ENCODE measurements at regions not wholly inside any gene's neighbourhood (a gene's known extent, or its start where the extent isn't known, plus 50 kb on each side); places are given as distances from the start of the nearest gene placed in this dataset.
"Not testable (repeated sequence)": the region's sequence is repeated elsewhere in the genome, so short reads cannot be mapped to it uniquely, and the experiment has no call there.

DNA sequence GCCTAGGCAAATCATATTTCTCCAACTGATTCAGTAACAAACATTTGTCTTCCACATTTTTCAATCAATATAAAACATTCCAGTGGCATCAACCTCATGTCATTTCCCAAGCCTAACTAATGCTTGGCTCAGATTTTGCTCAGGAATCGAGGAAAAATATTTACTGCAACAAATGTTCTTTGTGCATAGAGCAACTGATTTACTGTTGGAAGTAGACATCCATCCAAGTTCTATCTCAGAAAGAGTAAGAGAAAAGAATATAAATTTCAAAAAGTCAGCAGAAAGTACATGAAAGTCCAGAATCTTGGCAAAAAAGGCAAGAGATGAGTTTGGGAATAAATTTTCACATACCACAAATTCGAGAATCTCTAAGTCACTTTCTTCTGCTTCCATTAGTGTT lies 2245.0 kb upstream of the RAG2 start:
- DNase-seq: no peak

DNA sequence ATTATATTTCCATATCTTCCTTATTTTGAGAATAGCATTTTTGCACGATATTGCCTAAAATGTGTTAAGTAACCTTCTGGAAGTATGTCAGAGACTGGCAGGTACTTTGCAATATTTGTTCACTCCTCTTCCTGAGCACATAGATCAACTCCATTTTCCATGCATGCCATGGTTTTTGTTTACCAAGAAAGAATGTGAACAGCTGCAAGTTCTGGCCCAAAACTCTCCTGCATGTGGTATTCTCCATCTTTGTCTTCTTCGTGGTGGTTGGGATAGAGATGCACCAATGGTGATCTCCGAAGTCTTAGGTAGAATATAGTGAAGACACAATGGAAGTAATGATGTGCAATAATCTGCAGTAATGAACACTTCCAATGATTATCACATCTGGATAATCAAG lies 2241.0 kb upstream of the RAG2 start:
- no peak for DNase-seq

DNA sequence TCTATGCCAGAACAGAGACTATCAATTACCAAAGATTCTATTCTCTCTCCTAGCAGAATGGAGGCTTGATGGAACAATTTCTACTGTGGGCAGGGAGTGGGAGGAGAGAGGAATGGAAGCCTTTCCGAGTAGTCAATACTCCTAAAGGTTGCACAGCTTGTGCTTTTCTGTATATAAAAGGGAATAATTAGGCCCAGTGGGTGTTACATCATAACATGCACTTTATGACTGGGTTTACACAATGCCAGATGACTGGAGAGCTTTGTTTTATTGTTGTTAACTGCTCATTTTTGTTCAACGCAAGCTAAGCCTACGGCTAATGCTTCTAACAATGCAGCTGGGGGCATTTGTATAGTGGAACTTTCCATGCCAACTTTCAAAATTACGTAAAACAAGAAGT lies 2237.9 kb upstream of the RAG2 start:
- no peak for DNase-seq

DNA sequence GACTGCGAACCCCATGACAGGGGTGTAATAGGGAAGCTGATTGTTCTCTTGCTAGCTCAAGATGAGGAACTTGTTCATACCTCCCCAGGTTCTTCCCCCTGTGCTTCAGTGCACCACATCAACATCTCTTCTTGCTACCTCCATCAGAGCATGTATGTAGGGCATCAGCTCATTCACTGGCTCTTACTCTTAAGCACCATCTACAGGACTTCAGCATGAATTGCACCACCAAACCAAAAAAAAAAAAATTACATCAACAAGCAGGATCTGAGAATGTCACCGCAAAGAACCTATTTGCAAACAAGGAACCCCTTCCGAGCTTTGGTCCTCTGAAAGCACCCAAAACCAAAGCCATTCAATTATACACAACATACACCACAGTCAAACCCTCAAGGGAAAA lies 2226.5 kb upstream of the RAG2 start:
- peak; percentile 3 for DNase-seq

DNA sequence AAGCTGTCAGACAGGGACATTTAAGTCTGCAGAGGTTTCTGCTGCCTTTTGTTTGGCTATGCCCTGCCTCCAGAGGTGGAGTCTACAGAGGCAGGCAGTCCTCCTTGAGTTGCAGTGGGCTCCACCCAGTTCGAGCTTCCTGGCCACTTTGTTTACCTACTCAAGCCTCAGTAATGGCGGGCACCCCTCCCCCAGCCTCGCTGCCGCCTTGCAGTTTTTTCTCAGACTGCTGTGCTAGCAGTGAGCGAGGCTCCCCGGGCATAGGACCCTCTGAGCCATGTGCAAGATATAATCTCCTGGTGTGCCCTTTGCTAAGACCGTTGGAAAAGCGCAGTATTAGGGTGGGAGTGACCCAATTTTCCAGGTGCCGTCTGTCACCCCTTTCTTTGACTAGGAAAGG lies 2223.8 kb upstream of the RAG2 start:
- DNase-seq: not testable (repeated sequence)

DNA sequence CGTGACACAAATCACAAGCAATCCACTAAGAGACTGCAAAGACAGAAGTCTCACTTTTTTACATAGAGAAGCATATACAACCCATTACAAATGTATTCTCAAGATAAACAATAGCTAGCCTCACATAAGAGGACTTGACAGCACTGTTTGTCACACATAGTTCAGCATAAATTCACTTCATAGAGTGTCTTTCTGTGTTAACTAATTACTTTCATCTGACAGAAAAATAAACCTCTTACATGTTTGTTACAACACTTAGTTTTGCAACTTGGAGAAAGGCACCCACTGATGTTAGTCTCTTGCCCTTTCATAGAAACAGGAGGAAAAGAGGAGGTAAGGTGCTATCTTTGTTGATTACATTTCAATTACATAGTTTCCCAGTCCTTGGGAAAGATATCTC lies 2221.9 kb upstream of the RAG2 start:
- no peak for DNase-seq

DNA sequence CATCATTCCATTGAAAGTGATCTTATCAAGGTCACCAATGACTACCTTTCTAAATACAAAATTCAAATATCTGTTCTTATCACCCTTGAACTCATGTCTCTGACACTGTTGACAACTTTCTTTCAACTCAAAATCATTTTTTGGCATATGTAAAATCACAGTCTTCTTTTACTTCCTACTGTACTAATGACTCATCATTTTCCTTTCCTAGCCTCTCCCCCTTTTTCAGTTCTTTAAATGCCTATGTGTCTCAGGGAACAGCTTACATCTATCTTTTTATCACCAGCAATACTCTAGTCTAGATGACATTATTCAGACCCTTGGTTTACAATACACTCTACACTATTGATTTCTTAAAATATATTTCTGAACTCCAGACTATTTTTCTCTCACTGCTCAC lies 2220.7 kb upstream of the RAG2 start:
- no peak for DNase-seq

DNA sequence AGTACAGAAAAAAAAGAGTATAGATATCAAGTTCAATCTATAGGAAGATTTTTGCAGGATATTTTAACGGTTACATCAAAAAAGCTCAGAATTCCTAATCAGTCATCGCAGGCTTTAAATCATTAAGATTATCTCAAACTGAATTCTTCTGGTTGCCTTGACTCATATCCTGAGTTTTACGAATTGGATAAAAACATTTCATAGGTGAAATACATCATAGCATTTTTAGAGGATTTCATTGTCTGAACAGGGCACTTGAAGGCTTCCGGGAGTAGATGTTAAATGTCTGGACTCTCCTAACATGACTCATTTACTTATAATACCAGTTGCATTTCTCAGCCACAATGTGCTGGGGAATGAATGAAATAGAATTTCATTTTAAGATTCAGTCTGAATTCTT lies 2216.6 kb upstream of the RAG2 start:
- no peak for DNase-seq

DNA sequence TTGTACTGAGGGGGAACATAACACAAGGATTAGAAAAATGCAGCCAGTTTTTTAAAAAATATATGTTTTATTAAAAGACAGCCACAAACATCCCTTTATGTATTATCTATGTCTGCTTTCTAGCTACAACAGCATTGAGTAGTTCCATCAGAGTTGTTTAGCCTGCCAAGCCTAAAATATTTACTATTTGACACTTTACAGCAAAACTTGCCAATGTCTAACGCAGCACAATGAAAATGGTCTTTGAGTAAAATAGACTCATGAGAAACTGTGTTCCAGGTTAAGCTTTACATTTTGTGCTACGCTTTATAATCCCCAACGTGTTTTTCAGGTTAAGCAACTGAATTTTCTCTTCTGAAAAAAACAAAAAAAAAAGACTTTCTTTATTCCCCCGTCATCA lies 2211.5 kb upstream of the RAG2 start:
- no peak for DNase-seq

DNA sequence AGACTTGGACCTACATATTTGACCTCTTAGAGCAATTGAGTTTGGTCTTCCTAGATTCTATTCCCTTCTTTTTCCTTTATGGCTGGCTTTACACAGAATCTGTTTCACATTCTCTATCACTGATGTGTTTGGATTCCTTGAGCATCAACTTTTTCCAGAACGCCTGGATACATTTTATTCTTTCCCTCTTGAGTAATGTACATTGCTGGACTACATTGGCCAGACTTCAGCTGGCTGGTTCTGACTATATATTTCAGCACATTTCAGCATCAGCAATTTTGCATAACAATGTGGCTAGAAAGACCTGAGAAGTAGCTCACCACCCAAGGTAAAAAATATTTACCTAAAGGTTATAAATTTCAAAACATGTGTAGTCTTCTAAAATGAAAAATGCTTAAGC lies 2198.2 kb upstream of the RAG2 start:
- no peak for DNase-seq

DNA sequence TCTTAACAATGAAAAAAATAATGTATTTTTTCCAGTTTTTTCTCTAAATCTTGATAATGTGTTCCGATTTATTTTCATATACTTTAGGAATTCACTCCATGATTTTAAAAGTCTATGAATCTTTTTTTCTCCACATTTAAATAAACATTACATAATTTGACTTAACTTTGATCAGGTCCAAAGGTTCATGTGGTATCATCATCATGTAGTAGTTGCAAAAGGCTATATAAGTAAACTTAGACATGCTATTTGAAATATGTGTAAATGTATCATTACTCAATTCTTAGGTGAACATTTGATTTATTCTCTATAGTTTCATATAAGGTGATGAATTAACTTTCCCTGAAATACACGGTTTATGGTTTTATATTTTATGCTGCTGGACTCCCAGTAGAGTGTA lies 2197.0 kb upstream of the RAG2 start:
- no peak for DNase-seq

DNA sequence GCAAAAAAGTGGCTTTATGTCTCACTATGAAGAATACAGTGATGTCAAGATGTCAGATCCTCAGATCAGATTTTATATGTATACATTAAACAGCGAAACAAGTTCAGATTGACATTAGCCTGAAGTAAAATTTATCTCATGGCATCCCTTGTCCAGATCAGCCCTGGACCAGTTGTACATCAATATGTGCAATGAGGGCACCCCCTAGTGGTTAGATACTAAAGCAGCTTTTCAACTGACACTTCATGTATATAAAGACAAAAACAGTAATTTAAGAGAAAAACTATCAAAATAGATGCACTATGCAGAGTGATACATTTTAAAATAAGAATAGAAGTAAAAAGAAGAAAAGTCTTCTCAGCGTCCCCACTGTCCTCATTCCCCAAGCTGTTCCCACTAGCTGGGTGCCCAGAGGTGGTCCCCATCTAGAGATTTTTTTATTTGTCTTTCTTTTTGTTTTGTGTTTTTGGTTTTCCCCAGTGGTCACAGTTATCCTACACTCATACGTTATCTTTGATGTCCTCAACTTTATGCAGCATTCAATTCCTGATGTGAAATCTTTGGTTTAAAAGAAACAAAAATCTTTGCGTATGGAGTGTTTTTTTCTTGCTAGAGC lies 2193.4 kb upstream of the RAG2 start:
- peak; percentile 12 for DNase-seq

DNA sequence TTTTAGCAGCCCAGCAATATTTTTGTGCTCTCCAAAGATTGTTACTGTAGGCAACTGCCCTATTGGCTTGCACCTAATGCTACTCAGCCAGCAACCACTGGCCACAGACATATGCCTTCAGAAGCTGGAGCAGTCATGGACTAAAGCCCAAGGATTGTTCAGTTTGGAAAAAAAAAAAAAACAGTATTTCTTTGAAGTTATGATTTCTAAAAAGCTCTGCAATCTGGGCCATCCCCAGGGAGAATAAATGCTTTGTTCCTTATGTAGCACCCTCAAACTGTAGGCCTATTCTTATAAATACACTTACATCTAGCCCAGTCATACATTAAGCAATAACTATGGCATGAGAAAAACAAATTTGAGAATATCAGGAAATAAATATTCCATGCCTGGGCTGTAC lies 2190.5 kb upstream of the RAG2 start:
- DNase-seq: no peak

DNA sequence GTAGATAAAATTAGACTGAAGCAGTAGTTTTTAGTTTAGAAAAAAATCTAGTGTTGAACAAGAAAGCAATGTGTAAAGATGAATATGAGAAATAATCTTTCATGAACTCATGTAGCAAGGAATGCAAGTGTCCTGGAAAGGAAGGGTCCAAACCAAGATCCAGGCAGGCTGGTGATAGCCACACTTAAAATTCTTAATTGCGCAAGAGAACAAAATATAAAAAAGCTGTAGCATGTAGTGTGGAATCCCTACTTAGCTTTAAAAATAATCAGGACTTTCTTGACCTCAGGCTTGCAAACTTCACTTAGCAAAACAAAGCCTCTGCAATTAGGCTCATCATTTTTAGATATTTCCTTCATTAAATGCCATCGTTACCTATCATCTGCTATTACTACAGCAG lies 2186.1 kb upstream of the RAG2 start:
- DNase-seq: no peak

DNA sequence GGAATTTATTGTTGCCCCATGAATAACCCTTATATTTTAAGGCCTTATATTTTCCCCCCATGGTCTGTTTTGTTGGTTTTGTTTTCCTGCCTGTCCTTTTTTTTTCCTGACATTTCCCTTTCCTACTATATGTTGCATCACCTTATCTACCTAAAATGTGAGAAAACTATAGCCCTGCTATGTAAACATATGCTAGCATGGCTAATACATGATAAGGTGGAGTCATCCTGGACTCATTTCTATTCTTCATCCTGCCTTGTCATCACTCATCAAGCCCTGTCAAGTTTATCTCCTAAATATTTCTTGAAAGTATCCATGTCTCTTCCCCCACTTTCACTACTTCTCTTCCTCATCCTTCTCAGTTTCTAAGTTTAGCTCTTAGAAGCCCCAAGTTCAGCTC lies 2168.8 kb upstream of the RAG2 start:
- no peak for DNase-seq

DNA sequence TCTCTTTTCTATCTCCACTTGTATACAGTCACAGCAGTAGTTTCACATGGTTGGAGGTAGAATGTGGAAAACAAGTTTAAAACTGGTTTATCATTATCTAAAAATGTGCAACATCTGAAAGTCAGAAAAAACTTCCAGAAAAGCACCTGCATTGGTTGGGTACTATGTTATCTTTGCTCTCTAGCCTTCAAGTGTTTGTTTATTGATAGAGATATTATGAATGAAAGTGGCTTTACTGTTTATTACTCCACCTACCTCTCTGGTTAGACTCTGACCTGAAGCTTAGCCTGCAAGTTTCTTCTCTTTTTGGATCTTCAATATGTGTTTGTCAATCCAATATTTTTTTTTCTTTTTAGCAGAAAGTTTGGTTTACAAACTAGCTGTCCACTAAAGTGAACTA lies 2161.4 kb upstream of the RAG2 start:
- no peak for DNase-seq

DNA sequence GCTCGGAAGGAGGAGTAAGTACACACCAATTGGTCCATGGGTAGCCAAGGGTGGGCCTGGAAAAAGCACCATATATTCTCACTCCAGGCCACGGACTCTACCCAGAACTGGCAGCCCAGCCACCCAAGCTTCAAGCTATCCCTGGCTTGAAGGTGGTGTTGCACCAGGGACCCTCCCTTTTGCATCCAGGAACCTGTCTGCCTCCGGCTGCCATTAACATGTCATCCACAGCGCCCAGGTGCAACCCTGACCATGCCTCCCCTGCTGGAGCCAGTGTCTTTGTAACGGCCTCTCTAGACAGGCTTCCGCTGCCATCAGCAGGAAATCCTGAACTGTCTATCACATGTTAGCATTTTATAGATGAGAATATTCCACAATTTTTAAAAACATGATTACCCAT lies 2158.5 kb upstream of the RAG2 start:
- DNase-seq: no peak

DNA sequence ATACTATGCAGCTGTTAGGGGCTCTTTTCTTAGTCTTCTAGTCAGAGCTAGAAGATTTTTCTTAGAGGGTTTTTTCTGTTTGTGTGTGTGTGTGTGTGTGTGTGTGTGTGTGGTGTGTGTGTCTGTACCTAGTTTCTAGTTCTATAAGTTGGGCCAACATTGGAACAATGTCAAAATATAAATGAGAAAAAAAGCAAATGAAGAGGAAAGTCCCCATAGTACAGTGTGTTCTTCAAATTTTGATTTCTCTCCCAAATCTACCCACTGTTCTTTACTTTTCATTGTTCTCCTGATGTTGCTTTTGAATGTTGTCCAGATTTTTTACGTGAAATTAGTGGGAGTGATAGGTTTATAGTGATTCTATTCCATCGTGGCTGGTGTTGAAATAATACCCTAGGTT lies 2153.4 kb upstream of the RAG2 start:
- no peak for DNase-seq

DNA sequence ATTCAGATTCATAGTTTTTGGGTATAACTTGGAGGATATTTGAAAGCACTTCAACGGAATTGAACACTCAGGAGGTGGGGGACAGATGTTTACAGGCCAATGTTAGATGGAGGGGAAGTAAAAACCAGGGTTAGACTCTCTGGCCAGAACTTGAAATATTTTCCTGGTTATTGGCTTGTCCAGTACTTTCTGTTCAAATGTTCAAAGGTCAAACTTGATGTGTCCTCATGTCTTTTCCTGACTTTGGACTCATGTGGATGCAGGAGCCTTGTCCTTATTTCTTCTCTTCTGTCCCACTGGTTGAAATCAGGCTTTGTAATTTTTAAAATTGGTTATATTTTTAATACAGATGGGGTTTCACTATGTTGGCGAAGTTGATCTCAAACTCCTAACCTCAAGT lies 2148.5 kb upstream of the RAG2 start:
- DNase-seq: not testable (repeated sequence)

DNA sequence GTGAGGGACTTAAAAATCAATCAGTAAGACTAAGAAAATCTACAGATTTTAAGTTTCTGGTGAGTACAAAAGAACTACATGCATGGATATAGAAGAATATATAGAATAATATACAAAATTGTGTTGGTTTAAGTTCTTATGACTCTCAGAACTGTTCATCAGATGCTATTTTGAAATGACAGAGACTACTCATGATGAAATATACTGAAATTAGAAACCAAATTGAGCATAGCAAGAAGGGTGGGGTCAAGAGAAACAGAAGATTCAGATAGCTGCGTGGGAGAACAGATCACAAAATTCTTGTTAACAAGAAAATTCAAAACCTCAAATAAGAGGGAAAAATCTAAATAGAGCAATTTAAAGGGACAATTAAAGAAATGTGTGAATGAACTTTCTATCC lies 2125.3 kb upstream of the RAG2 start:
- DNase-seq: no peak

DNA sequence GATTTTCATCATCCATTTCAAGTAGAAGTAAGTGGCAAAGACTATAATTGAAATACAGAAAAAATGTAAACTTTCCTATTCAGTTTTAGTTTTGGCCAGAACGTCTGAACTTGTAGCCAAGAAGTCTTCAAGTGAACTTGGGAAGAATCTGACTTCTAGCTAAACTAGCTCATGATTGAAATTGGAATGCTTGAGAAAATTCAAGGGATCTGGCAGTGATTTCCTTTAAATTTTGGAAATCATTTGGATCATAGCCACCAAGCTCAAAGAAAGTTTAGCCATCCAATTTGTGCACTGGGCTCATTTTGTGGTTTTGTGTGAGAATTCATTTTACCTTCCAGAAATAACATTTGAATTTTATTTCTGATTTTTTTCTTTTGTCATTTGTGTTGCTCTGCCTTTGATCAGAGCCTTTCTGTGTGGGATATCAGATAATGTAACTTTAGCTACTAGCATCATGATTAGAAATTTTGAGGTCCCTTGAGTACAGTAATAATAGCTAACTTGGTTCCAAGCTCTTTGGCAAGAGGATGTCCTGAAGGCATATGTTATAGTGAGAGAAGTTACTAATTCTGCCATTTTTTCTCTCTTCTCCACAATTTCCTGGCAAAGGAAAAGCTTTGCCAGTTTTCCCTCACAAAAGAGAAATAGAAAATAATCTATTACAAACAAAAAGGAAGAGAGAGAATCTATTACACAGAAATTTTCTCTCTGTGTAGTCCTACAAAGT lies 2123.7 kb upstream of the RAG2 start:
- DNase-seq: no peak

DNA sequence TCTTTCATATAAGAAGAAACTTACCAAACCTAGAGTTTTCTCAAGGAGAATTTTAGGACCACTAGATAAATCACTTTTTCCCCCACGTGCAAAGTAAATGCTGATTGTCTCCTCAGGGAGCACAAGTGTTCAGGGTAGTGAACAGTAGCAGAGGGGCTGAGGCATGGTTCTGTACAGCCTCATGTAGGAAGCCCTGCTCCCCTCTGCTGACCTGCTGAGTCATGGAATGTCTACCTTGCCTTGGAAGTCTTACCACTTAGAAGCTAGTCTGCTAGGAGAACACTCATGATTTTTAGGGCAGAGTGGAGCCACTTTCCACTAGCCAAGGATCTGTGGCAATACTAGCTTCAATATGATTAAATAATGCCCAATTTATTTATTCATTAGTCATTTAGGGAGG lies 2120.6 kb upstream of the RAG2 start:
- no peak for DNase-seq

DNA sequence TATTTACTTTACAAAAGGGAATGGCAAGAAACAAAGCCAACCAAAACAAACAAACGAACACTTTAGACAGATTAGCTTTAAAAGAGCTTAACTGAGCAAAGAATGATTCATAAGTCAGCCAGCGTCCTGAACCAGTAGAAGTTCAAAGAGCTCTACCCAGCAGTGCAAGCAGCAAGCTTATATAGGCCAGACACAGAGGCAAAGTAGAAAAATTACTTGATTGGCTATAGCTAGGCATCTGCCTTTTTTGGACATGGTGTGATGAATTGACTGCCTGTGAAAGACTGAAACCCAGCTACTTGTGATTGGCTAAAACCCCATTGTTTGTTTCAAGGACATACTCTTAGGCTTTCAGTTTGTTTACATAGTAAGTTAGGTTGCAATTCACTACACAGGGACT lies 2120.0 kb upstream of the RAG2 start:
- no peak for DNase-seq

DNA sequence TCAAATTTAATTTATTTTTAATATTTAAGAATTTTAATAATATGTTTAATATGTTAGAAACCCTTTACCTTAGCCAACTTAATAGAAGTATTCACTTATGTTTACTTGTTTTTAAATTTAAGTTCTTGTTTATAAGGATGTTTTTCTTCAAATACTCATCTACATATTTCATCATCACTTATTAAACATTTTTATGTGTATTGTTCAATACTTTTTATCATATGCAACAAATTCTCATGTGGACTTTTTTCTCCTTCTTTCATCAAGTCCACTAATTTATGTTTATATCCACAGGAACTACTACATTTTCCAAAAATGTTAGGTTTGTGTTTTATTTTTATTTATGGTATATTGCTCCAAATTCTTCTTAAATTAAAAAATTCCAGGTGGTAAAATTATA lies 2113.1 kb upstream of the RAG2 start:
- DNase-seq: no peak

DNA sequence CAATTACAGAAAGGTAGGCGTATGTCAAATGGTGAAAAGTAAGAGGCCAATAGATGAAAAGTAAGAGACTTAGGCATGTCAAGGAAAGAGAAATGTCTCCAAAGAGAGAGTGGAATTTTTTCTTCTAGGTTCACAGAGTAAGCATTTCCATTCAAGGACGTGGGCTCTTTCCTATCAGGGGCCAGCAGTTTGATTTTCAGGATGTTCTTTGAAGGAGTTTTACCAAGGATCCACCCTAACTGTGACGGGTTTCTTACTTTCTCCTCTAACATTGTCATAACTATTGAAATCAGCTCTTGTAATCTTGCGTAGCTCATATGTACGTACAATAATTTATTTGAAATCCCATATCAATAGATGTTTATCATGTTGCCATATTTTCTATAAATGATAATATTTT lies 2112.2 kb upstream of the RAG2 start:
- no peak for DNase-seq

Measured in NCI-H526 treated with DMSO at 0.1 percent for 48 hours (cell line).